ENCODE measurements at regions not wholly inside any gene's neighbourhood (a gene's known extent, or its start where the extent isn't known, plus 50 kb on each side); places are given as distances from the start of the nearest gene placed in this dataset.
"Not testable (repeated sequence)": the region's sequence is repeated elsewhere in the genome, so short reads cannot be mapped to it uniquely, and the experiment has no call there.

DNA sequence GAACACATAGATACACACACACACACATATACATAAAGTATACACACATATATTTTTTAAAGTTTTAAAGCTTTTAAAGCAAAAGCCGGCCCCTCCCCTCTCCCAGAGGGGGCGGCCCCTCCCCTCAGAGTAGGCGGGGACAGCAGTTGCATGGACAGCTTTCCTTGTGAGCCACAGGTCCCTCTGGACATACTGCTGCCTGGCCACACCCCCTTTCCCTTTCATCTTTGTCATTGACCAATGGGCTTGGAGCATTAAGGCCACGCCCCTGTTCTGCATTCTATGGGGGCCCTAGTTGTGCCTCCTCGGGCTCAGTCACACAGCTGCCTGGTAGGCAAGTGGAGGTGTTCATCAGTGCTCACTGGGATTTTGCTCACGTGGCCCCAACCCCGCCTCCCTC, 57.5 kb upstream of the LYSMD4 start:
- not testable (repeated sequence) for H3K9me3 ChIP-seq (ENCODE audit: control insufficient read depth, low read length); H3K4ac ChIP-seq (ENCODE audit: low read depth in 1 of 2, low read length in 2 of 2); H2BK15ac ChIP-seq (ENCODE audit: low read depth, poor library complexity, severe bottlenecking); H2BK120ac ChIP-seq (ENCODE audit: low read depth, low read length); H3K23ac ChIP-seq (ENCODE audit: low read length in 2 of 2); H3K4me2 ChIP-seq (ENCODE audit: low read length, poor library complexity, severe bottlenecking); H3K27ac ChIP-seq (ENCODE audit: low read length, poor library complexity, severe bottlenecking); H3K14ac ChIP-seq (ENCODE audit: low read length in 2 of 2); H2BK12ac ChIP-seq (ENCODE audit: low read length in 2 of 2); H2AFZ ChIP-seq (ENCODE audit: low read depth, low read length); H3K36me3 ChIP-seq (ENCODE audit: control insufficient read depth in 1 of 2, insufficient read depth in 2 of 2, low read depth in 1 of 2, low read length in 2 of 2); H4K91ac ChIP-seq (ENCODE audit: low read length); H2AK5ac ChIP-seq (ENCODE audit: low read length, severe bottlenecking); H3K4me3 ChIP-seq (ENCODE audit: insufficient read depth in 1 of 2, low read depth in 1 of 2, low read length in 2 of 2); H4K8ac ChIP-seq (ENCODE audit: low read length); H2BK5ac ChIP-seq (ENCODE audit: low read depth, low read length, poor library complexity, severe bottlenecking); DNase-seq; H3K9ac ChIP-seq (ENCODE audit: low read length); H3K79me1 ChIP-seq (replicated peaks; ENCODE audit: low read length, poor library complexity, severe bottlenecking); H3K4me1 ChIP-seq (ENCODE audit: control insufficient read depth, insufficient read depth, low read depth, low read length); H3K27me3 ChIP-seq (ENCODE audit: control insufficient read depth in 1 of 2, insufficient read depth in 1 of 2, low read length in 2 of 2); H3K18ac ChIP-seq (ENCODE audit: low read depth in 1 of 2, low read length in 2 of 2)
- 92% methylated on average over 7 of the region's 7 CpGs for WGBS

DNA sequence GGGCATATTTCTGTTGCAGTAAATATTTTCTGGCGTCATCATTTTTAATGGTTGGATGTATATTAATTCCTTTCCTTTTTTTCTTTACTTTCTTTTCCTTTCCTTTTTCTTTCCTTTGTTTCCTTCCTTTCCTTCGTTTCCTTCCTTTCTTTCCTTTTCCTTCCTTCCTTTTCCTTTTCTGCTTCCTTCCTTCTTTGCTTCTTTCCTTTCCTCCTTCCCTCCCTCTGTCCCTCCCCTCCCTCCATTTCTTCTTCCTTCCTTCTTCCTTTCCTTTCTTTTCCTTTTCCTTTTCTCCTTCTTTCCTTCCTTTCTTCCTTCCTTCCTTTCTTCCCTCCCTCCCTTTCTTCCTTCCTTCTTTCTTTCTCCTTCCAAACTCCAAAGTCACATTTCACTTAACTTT, 54.9 kb upstream of the LYSMD4 start:
- Histone ChIP-seq H3K79me1 (replicated peaks; ENCODE audit: low read length, poor library complexity, severe bottlenecking) (no peaks in the 10 kb centered on the region), H3K9ac (ENCODE audit: low read length) (no peak overlapping the region), H3K18ac (ENCODE audit: low read depth in 1 of 2, low read length in 2 of 2) (no peak overlapping the region), H3K4me3 (ENCODE audit: insufficient read depth in 1 of 2, low read depth in 1 of 2, low read length in 2 of 2) (no peak overlapping the region), H3K4ac (ENCODE audit: low read depth in 1 of 2, low read length in 2 of 2) (no peak overlapping the region), H3K23ac (ENCODE audit: low read length in 2 of 2) (no peak overlapping the region), H3K4me2 (ENCODE audit: low read length, poor library complexity, severe bottlenecking) (no peak overlapping the region), H3K4me1 (ENCODE audit: control insufficient read depth, insufficient read depth, low read depth, low read length) (no peaks in the 10 kb centered on the region), H4K91ac (ENCODE audit: low read length) (no peak overlapping the region), H2BK12ac (ENCODE audit: low read length in 2 of 2) (no peak overlapping the region), H3K14ac (ENCODE audit: low read length in 2 of 2) (no peak overlapping the region), H2AK5ac (ENCODE audit: low read length, severe bottlenecking) (no peak overlapping the region), H3K27me3 (ENCODE audit: control insufficient read depth in 1 of 2, insufficient read depth in 1 of 2, low read length in 2 of 2) (peaks cover 0 to 4% of the 10 kb centered on the region in 2 experiments), H2BK15ac (ENCODE audit: low read depth, poor library complexity, severe bottlenecking) (no peak overlapping the region), H3K27ac (ENCODE audit: low read length, poor library complexity, severe bottlenecking) (no peak overlapping the region), H3K36me3 (ENCODE audit: control insufficient read depth in 1 of 2, insufficient read depth in 2 of 2, low read depth in 1 of 2, low read length in 2 of 2) (no peaks in the 10 kb centered on the region), H2BK120ac (ENCODE audit: low read depth, low read length) (no peak overlapping the region), H2AFZ (ENCODE audit: low read depth, low read length) (no peak overlapping the region), H4K8ac (ENCODE audit: low read length) (no peak overlapping the region), H2BK5ac (ENCODE audit: low read depth, low read length, poor library complexity, severe bottlenecking) (no peak overlapping the region), H3K9me3 (ENCODE audit: control insufficient read depth, low read length) (no peaks in the 10 kb centered on the region)
- no peak for DNase-seq
- 48% methylated on average over 1 of the region's 2 CpGs for WGBS

DNA sequence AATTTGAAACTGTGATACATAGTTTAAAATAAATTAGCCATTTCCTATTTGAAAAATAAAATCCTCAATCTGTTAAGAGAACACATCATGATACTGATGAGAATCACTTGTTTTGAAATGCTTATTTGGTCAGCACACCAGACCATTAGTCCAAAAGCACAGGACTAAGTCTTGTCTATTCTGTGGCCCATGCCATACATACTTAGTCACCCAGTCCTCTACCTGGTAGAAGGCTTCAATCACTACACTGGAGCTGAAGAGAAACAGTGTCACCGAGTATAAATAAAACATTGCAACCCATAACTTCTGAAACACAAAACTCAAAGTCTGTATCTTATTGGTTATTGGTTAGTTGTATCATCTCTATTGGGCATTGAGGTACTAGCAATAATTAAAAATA, 51.6 kb upstream of the LYSMD4 start:
- no CpG with 5 or more reads among the region's 1 CpG for WGBS
- H3K18ac ChIP-seq (ENCODE audit: low read depth in 1 of 2, low read length in 2 of 2); H3K9ac ChIP-seq (ENCODE audit: low read length); H3K9me3 ChIP-seq (ENCODE audit: control insufficient read depth, low read length); H3K14ac ChIP-seq (ENCODE audit: low read length in 2 of 2); H3K27ac ChIP-seq (ENCODE audit: low read length, poor library complexity, severe bottlenecking); H2BK120ac ChIP-seq (ENCODE audit: low read depth, low read length); H3K4me2 ChIP-seq (ENCODE audit: low read length, poor library complexity, severe bottlenecking); H3K4ac ChIP-seq (ENCODE audit: low read depth in 1 of 2, low read length in 2 of 2); H2AFZ ChIP-seq (ENCODE audit: low read depth, low read length); H3K79me1 ChIP-seq (replicated peaks; ENCODE audit: low read length, poor library complexity, severe bottlenecking); H3K27me3 ChIP-seq (ENCODE audit: control insufficient read depth in 1 of 2, insufficient read depth in 1 of 2, low read length in 2 of 2); H2BK12ac ChIP-seq (ENCODE audit: low read length in 2 of 2); H3K4me1 ChIP-seq (ENCODE audit: control insufficient read depth, insufficient read depth, low read depth, low read length); H4K8ac ChIP-seq (ENCODE audit: low read length); H3K36me3 ChIP-seq (ENCODE audit: control insufficient read depth in 1 of 2, insufficient read depth in 2 of 2, low read depth in 1 of 2, low read length in 2 of 2); H4K91ac ChIP-seq (ENCODE audit: low read length); H3K4me3 ChIP-seq (ENCODE audit: insufficient read depth in 1 of 2, low read depth in 1 of 2, low read length in 2 of 2); H2BK5ac ChIP-seq (ENCODE audit: low read depth, low read length, poor library complexity, severe bottlenecking); H2BK15ac ChIP-seq (ENCODE audit: low read depth, poor library complexity, severe bottlenecking); DNase-seq; H3K23ac ChIP-seq (ENCODE audit: low read length in 2 of 2); H2AK5ac ChIP-seq (ENCODE audit: low read length, severe bottlenecking): not testable (repeated sequence)

DNA sequence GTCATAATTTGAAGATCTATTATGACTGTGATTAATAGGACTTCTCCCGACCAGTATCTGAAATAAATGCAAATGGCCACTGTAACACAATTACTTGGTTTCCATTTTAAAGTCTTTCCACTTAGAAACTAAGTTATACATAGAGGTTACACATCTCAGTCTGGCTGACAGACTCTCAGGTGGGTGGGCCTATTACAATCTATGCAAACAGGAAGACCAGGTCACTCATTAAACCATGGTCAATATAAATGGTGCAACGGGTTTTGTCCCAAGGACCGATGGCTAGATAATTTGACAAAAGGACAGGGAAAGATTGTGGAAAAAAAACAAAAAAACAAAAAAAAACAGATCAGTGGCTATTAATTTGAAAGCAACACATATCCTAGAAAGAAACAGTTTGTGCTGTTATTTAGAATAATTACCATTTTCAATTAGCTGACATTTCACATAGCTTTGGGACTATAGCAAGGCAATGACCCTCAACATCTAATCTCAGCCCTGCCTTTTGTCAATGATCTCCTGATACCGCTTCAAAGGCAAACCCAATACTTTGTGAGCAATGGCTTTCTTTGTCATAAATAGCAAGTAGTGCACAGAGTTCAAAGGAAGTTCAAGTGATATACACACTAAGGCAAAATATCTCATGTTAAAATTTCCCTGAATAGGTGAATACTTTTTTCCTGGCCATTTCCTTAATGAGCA, 50.8 kb upstream of the LYSMD4 start:
- not testable (repeated sequence) for H3K79me1 ChIP-seq (replicated peaks; ENCODE audit: low read length, poor library complexity, severe bottlenecking); H3K36me3 ChIP-seq (ENCODE audit: control insufficient read depth in 1 of 2, insufficient read depth in 2 of 2, low read depth in 1 of 2, low read length in 2 of 2); DNase-seq; H3K4me3 ChIP-seq (ENCODE audit: insufficient read depth in 1 of 2, low read depth in 1 of 2, low read length in 2 of 2); H4K91ac ChIP-seq (ENCODE audit: low read length); H3K18ac ChIP-seq (ENCODE audit: low read depth in 1 of 2, low read length in 2 of 2); H3K27ac ChIP-seq (ENCODE audit: low read length, poor library complexity, severe bottlenecking); H3K9ac ChIP-seq (ENCODE audit: low read length); H3K9me3 ChIP-seq (ENCODE audit: control insufficient read depth, low read length); H2BK120ac ChIP-seq (ENCODE audit: low read depth, low read length); H2AFZ ChIP-seq (ENCODE audit: low read depth, low read length); H4K8ac ChIP-seq (ENCODE audit: low read length); H3K14ac ChIP-seq (ENCODE audit: low read length in 2 of 2); H2BK15ac ChIP-seq (ENCODE audit: low read depth, poor library complexity, severe bottlenecking); H3K4ac ChIP-seq (ENCODE audit: low read depth in 1 of 2, low read length in 2 of 2); H2BK12ac ChIP-seq (ENCODE audit: low read length in 2 of 2); H3K4me1 ChIP-seq (ENCODE audit: control insufficient read depth, insufficient read depth, low read depth, low read length); H2AK5ac ChIP-seq (ENCODE audit: low read length, severe bottlenecking); H3K23ac ChIP-seq (ENCODE audit: low read length in 2 of 2); H3K27me3 ChIP-seq (ENCODE audit: control insufficient read depth in 1 of 2, insufficient read depth in 1 of 2, low read length in 2 of 2); H3K4me2 ChIP-seq (ENCODE audit: low read length, poor library complexity, severe bottlenecking); H2BK5ac ChIP-seq (ENCODE audit: low read depth, low read length, poor library complexity, severe bottlenecking)
- no CpG with 5 or more reads among the region's 4 CpGs for WGBS
